Neural cell (in vitro differentiated cells): ENCODE measurements at regions not wholly inside any gene's neighbourhood (a gene's known extent, or its start where the extent isn't known, plus 50 kb on each side); places are given as distances from the start of the nearest gene placed in this dataset.
"Not testable (repeated sequence)": the region's sequence is repeated elsewhere in the genome, so short reads cannot be mapped to it uniquely, and the experiment has no call there.

Source experiments
- H2AFZ ChIP-seq: fragments of 200-600, 300-800 bp; sonication (generic), shearing (Covaris generic); 2 replicates; pipeline ENCODE4 v1.6.0; 2014; ENCODE audit warnings: low read depth, mild to moderate bottlenecking, antibody characterized with exemption, low read length, moderate library complexity
- H3F3A ChIP-seq: fragments of 200-600 bp; shearing (Covaris generic); 2 replicates; pipeline ENCODE4 v1.6.1; 2016; ENCODE audit warnings: mild to moderate bottlenecking, moderate library complexity, mixed read lengths, antibody characterized with exemption, low read length; ENCODE audit not compliant: insufficient read depth, poor library complexity, severe bottlenecking
- H3K27ac ChIP-seq: fragments of 200-600, 300-800 bp; sonication (generic), shearing (Covaris generic); 2 replicates; pipeline ENCODE4 v1.5.1; 2014; ENCODE audit warnings: mild to moderate bottlenecking, low read length, moderate library complexity
- H3K27me3 ChIP-seq: fragments of 300-800, 200-600 bp; sonication (generic), shearing (Covaris generic); 2 replicates; pipeline ENCODE4 v1.6.0; 2014; ENCODE audit warnings: mild to moderate bottlenecking, low read depth, low read length, moderate library complexity; ENCODE audit not compliant: insufficient read depth
- H3K36me3 ChIP-seq: fragments of 300-800, 200-600 bp; sonication (generic), shearing (Covaris generic); 2 replicates; pipeline ENCODE4 v1.5.1; 2014; ENCODE audit warnings: mild to moderate bottlenecking, antibody characterized with exemption, low read length, moderate library complexity; ENCODE audit not compliant: insufficient read depth
- H3K4me2 ChIP-seq: fragments of 300-800, 200-600 bp; sonication (generic), shearing (Covaris generic); 2 replicates; pipeline ENCODE4 v1.6.0; 2014; ENCODE audit warnings: mild to moderate bottlenecking, low read length
- H3K4me3 ChIP-seq: fragments of 300-800, 200-600 bp; sonication (generic), shearing (Covaris generic); 2 replicates; pipeline ENCODE4 v1.5.1; 2014; ENCODE audit warnings: mild to moderate bottlenecking, low read length, moderate library complexity
- H3K79me2 ChIP-seq: fragments of 200-600 bp; shearing (Covaris generic); replicated peaks from 2 replicates; pipeline ENCODE4 v1.6.0; 2014; ENCODE audit warnings: mild to moderate bottlenecking, low read length, moderate library complexity; ENCODE audit not compliant: insufficient read depth
- H3K9ac ChIP-seq: fragments of 300-800, 200-600 bp; sonication (generic), shearing (Covaris generic); 2 replicates; pipeline ENCODE4 v1.6.1; 2016; ENCODE audit warnings: mild to moderate bottlenecking, low read length, mixed read lengths
- H3K9me2 ChIP-seq: fragments of 200-600 bp; shearing (Covaris generic); 2 replicates; pipeline ENCODE4 v1.6.1; 2016; ENCODE audit warnings: mild to moderate bottlenecking, low read length, mixed read lengths; ENCODE audit not compliant: insufficient read depth
- H3K9me3 ChIP-seq: fragments of 200-600, 300-800 bp; sonication (generic), shearing (Covaris generic); 2 replicates; pipeline ENCODE4 v1.6.1; 2016; ENCODE audit warnings: mild to moderate bottlenecking, mixed run types, low read length, moderate library complexity, mixed read lengths
- H4K20me1 ChIP-seq: fragments of 200-600 bp; shearing (Covaris generic); 2 replicates; pipeline ENCODE4 v1.6.1; 2016; ENCODE audit warnings: mild to moderate bottlenecking, mixed run types; ENCODE audit not compliant: insufficient read depth
- SMC3 ChIP-seq: fragments of 450-650 bp; conservative IDR thresholded peaks from 2 replicates; pipeline ENCODE4 v1.6.1; 2014; ENCODE audit warnings: antibody characterized with exemption, mild to moderate bottlenecking, moderate library complexity; ENCODE audit not compliant: poor library complexity
- TF ChIP-seq, protein P1 (sequence below): fragments of 450-650 bp; IDR thresholded peaks from 2 replicates; pipeline ENCODE4 v1.5.1; 2014; ENCODE audit warnings: antibody characterized with exemption, mild to moderate bottlenecking, moderate library complexity; ENCODE audit not compliant: poor library complexity, severe bottlenecking

- not testable (repeated sequence) for H3K27me3 ChIP-seq, H3K4me2 ChIP-seq, H3K27ac ChIP-seq, H3F3A ChIP-seq, H3K9ac ChIP-seq, H4K20me1 ChIP-seq, H3K9me3 ChIP-seq, H3K9me2 ChIP-seq, H3K36me3 ChIP-seq, H3K4me3 ChIP-seq, H2AFZ ChIP-seq, H3K79me2 ChIP-seq
- TF ChIP-seq SMC3, result peak; percentile 33
- TF ChIP-seq, protein P1, sequence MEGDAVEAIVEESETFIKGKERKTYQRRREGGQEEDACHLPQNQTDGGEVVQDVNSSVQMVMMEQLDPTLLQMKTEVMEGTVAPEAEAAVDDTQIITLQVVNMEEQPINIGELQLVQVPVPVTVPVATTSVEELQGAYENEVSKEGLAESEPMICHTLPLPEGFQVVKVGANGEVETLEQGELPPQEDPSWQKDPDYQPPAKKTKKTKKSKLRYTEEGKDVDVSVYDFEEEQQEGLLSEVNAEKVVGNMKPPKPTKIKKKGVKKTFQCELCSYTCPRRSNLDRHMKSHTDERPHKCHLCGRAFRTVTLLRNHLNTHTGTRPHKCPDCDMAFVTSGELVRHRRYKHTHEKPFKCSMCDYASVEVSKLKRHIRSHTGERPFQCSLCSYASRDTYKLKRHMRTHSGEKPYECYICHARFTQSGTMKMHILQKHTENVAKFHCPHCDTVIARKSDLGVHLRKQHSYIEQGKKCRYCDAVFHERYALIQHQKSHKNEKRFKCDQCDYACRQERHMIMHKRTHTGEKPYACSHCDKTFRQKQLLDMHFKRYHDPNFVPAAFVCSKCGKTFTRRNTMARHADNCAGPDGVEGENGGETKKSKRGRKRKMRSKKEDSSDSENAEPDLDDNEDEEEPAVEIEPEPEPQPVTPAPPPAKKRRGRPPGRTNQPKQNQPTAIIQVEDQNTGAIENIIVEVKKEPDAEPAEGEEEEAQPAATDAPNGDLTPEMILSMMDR, result peak; percentile 39
Observed at GRCh38 chr1:146710838-146711521, 227.1 kb upstream of the NBPF12 start.

- H3F3A ChIP-seq, H2AFZ ChIP-seq, H3K79me2 ChIP-seq, H3K9me3 ChIP-seq, H3K4me2 ChIP-seq, H3K4me3 ChIP-seq, H3K36me3 ChIP-seq, H4K20me1 ChIP-seq, H3K27me3 ChIP-seq, H3K9ac ChIP-seq, H3K27ac ChIP-seq, H3K9me2 ChIP-seq: not testable (repeated sequence)
Observed at GRCh38 chr1:146709302-146709701, 228.8 kb upstream of the NBPF12 start.

DNA sequence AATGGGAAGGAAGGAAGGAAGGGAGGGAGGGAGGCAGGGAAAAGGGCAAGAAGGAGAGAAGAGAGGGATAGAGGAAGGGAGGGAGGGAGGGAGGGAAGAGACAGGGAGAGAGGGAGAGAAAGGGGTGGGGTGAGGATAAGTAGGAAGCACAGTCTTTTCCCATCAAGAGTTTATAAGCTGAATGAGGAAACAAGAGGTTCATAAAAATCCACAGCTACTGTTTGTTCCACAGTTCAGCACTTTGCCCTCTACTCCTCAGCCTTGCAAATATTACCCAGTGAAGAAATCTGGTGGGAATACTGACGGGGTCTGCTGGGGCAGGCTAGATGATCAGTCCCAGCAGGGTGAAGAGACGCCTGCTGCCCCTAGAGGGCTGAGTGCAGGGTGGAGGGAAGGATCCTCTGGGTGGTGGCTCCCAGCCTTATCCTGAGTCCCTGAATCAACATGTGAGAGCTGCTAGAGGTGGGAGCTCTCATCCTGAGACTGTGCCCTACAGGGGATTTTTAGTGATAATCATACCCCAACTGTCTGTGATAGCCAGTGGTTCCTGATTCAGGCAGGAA, 233.9 kb upstream of the NBPF12 start:
- not testable (repeated sequence) for H3K4me2 ChIP-seq, H3K79me2 ChIP-seq, H3K9me3 ChIP-seq, H3K4me3 ChIP-seq, H3K9ac ChIP-seq, H3K27ac ChIP-seq, H3F3A ChIP-seq, H3K9me2 ChIP-seq, H3K36me3 ChIP-seq, H4K20me1 ChIP-seq, H2AFZ ChIP-seq, H3K27me3 ChIP-seq

DNA sequence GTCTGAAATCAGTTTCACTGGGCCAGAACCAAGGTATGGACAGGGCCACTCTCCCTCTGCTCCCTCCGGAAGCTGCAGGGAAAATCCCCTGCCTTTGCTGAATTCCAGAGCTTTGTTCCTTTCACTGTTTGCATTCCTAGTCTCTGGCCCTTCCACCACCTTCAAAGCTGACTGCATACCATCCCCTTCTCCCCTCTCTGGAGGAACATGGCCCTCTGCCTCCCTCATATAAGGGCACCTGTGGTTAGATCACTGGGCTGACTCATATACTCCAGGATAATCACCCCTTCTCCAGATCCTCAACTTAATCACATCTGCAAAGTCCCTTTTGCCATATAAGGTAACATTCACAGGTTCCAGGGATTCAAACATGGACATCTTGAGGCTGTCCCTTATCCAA, 236.8 kb upstream of the NBPF12 start:
- not testable (repeated sequence) for H3K9me2 ChIP-seq, H4K20me1 ChIP-seq, H3K27me3 ChIP-seq, H3K9ac ChIP-seq, H3F3A ChIP-seq, H3K9me3 ChIP-seq, H2AFZ ChIP-seq, H3K4me3 ChIP-seq, H3K79me2 ChIP-seq, H3K27ac ChIP-seq, H3K36me3 ChIP-seq, H3K4me2 ChIP-seq

GRCh38 chr1:146695388-146695787, 242.7 kb upstream of the NBPF12 start:
- H3K36me3 ChIP-seq, H2AFZ ChIP-seq, H3F3A ChIP-seq, H3K9me3 ChIP-seq, H3K4me2 ChIP-seq, H3K79me2 ChIP-seq, H3K27me3 ChIP-seq, H4K20me1 ChIP-seq, H3K4me3 ChIP-seq, H3K9ac ChIP-seq, H3K9me2 ChIP-seq: not testable (repeated sequence)
- peak overlapping the region; percentile 44 for H3K27ac ChIP-seq

DNA sequence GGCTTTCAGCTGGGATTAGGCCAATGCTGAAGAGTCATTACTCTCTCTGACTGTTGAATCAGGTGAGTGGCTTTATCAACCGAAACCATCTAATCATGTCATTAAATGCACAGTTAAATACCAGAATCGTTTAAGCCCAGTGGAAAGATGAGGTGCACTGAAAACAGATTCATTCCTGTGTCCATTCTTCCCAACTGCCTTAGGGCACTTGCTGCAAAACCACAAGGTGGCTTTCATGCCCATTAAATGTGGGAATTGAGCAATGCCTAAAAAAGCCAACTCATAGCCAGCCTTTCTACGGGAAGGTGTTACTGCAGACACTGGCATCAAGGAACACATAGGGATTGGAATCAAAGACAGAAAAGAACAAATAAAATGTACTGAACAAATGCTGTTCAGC, 246.3 kb upstream of the NBPF12 start:
- not testable (repeated sequence) for H3K79me2 ChIP-seq, H3K9me2 ChIP-seq, H2AFZ ChIP-seq, H3K36me3 ChIP-seq, H3K4me3 ChIP-seq, H3F3A ChIP-seq, H3K9me3 ChIP-seq, H3K9ac ChIP-seq, H3K27ac ChIP-seq, H4K20me1 ChIP-seq, H3K27me3 ChIP-seq, H3K4me2 ChIP-seq

DNA sequence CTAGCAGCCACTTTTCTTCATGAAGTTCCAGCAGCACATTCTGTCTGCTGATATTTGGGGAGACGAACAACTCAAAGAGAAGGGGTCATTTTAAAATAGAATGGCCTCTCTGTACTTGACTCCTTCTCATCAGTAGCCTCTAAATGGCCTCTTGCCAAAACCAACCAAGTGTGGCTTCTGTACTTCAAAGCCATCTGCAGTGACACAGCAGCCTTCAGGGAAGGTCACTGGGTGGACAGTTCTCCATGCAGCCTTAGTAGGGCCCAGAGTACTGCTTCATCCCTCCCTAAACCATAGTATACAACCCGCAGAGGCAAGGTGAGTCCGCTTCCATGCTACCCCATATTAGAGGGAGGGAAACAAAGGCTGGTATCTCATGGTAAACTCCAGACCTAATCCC, 249.2 kb upstream of the NBPF12 start:
- H3K27ac ChIP-seq, H3K79me2 ChIP-seq, H3K36me3 ChIP-seq, H3F3A ChIP-seq, H3K4me2 ChIP-seq, H4K20me1 ChIP-seq, H3K9me2 ChIP-seq, H3K4me3 ChIP-seq, H3K27me3 ChIP-seq, H3K9ac ChIP-seq, H2AFZ ChIP-seq, H3K9me3 ChIP-seq: not testable (repeated sequence)
